ENCODE measurements at regions not wholly inside any gene's neighbourhood (a gene's known extent, or its start where the extent isn't known, plus 50 kb on each side); places are given as distances from the start of the nearest gene placed in this dataset.

- DNase-seq, result peak; percentile 72
- peak; percentile 82 for TF ChIP-seq CTCF (conservative IDR thresholded peaks at IDR 0.05)
- Histone ChIP-seq H2AFZ (ENCODE audit: low read length) (no peak overlapping the region), H2BK20ac (ENCODE audit: low read depth, low read length, poor library complexity, severe bottlenecking) (no peak overlapping the region), H3T11ph (ENCODE audit: low read length) (no peak overlapping the region), H2AK5ac (ENCODE audit: insufficient read length, low read length) (no peak overlapping the region), H3K4me2 (ENCODE audit: insufficient read depth, insufficient read length, low read length) (no peak overlapping the region), H4K5ac (ENCODE audit: insufficient read length, low read depth, low read length) (no peak overlapping the region), H3K79me2 (ENCODE audit: insufficient read depth, low read length) (no peaks in the 10 kb centered on the region), H4K20me1 (ENCODE audit: control insufficient read depth, insufficient read depth, insufficient read length) (no peaks in the 10 kb centered on the region), H2BK12ac (ENCODE audit: insufficient read length, low read depth, low read length) (no peak overlapping the region), H3K9ac (ENCODE audit: extremely low read depth, insufficient read length, low read length) (no peak overlapping the region), H3K79me1 (ENCODE audit: insufficient read depth, low read depth, low read length, poor library complexity, severe bottlenecking) (no peaks in the 10 kb centered on the region), H4K91ac (ENCODE audit: insufficient read length, low read depth, low read length) (no peak overlapping the region), H3K4ac (ENCODE audit: low read depth, low read length) (no peak overlapping the region), H3K18ac (ENCODE audit: insufficient read length, low read depth, low read length) (no peak overlapping the region), H3K23ac (ENCODE audit: insufficient read length, low read depth, low read length) (no peak overlapping the region), H3K27ac (ENCODE audit: insufficient read length, low read depth, low read length) (no peak overlapping the region), H2BK5ac (ENCODE audit: insufficient read length, low read length) (no peak overlapping the region), H3K23me2 (ENCODE audit: insufficient read length, low read depth, low read length, poor library complexity, severe bottlenecking) (no peaks in the 10 kb centered on the region), H3K27me3 (ENCODE audit: insufficient read depth, low read length) (no peaks in the 10 kb centered on the region), H2BK120ac (ENCODE audit: low read depth, low read length, poor library complexity, severe bottlenecking) (no peak overlapping the region), H3K9me3 (ENCODE audit: control insufficient read depth, low read depth, low read length) (no peaks in the 10 kb centered on the region), H3K56ac (ENCODE audit: insufficient read length, low read depth, low read length) (no peak overlapping the region), H2BK15ac (ENCODE audit: low read depth, low read length) (no peak overlapping the region), H4K8ac (replicated peaks; ENCODE audit: insufficient read length, low read depth, low read length) (no peak overlapping the region), H3K4me1 (ENCODE audit: insufficient read depth, low read length) (no peaks in the 10 kb centered on the region), H3K14ac (ENCODE audit: insufficient read depth, low read length) (no peak overlapping the region)
- H3K4me3 Mint-ChIP-seq, result no peak overlapping the region
- H3K27ac Mint-ChIP-seq, result no peak overlapping the region
- H3K36me3 Mint-ChIP-seq (ENCODE audit: insufficient read depth in 1 of 3, low read depth in 3 of 3), result no peaks in the 10 kb centered on the region
- peaks cover 9 to 30% of the 10 kb centered on the region in 2 experiments for H3K4me1 Mint-ChIP-seq
- no CpG with 5 or more reads among the region's 3 CpGs for WGBS (ENCODE audit: extremely low coverage, insufficient read length, low lambda C conversion rate)
- H3K9me3 Mint-ChIP-seq, result no peaks in the 10 kb centered on the region
- no peaks in the 10 kb centered on the region for H3K27me3 Mint-ChIP-seq (ENCODE audit: low read depth)
Measured at GRCh38 chr4:20395160-20395773, 143.6 kb downstream of the SLIT2 start.
